Stomach (tissue), 8 donors: ENCODE measurements at regions not wholly inside any gene's neighbourhood (a gene's known extent, or its start where the extent isn't known, plus 50 kb on each side); places are given as distances from the start of the nearest gene placed in this dataset.

ENCODE experiments used
- DNase-seq, 2 donors: peaks; one replicate each; pipeline versions ENCODE4 v3.0.0 to v3.0.0-alpha.2; 2013 to 2019
- H3K27ac ChIP-seq, 5 donors: fragments of 200-600 bp in 4 of 5; sonication (generic) in 4 of 5; one replicate each; pipeline ENCODE4 v1.5.1; 2013 to 2019; ENCODE audit warnings: mild to moderate bottlenecking in 1 of 5, moderate library complexity in 1 of 5
- H3K27me3 ChIP-seq, 3 donors: fragments of 200-600 bp; sonication (generic); one replicate each; pipeline ENCODE4 v1.5.1; 2017 to 2019; ENCODE audit warnings: mixed run types in 1 of 3
- H3K36me3 ChIP-seq, 4 donors: fragments of 200-600 bp; sonication (generic); 1 replicate in 3 of 4; 2 replicates in 1 of 4; pipeline ENCODE4 v1.5.1; 2016 to 2019
- H3K4me1 ChIP-seq, 4 donors: fragments of 200-600 bp; sonication (generic); one replicate each; pipeline ENCODE4 v1.5.1; 2016 to 2019
- H3K4me3 ChIP-seq, 4 donors: fragments of 200-600 bp; sonication (generic) in 3 of 4; one replicate each; pipeline ENCODE4 v1.5.1; 2016 to 2019; ENCODE audit warnings: mild to moderate bottlenecking in 1 of 4
- H3K9me3 ChIP-seq, 4 donors: fragments of 200-600 bp; sonication (generic); one replicate each; pipeline ENCODE4 v1.5.1; 2016 to 2019
- CTCF ChIP-seq, 7 experiments: fragments of 450-650 bp in 4 of 7; fragments of 200-600 bp in 3 of 7; sonication (generic) in 3 of 7; IDR thresholded peaks; one replicate each; pipeline ENCODE4 v1.5.1; 2016 to 2019; ENCODE audit warnings: antibody characterized with exemption in 7 of 7, control low read depth in 2 of 7, mild to moderate bottlenecking in 1 of 7
- EP300 ChIP-seq: sonication (generic); formaldehyde crosslinking; IDR thresholded peaks from one replicate; pipeline ENCODE4 v1.6.1; 2017; ENCODE audit warnings: antibody characterized with exemption
- POLR2A ChIP-seq, 4 donors: fragments of 450-650 bp; IDR thresholded peaks; one replicate each; pipeline ENCODE4 v1.6.1; 2016; ENCODE audit warnings: antibody characterized with exemption in 4 of 4, control low read depth in 2 of 4, mild to moderate bottlenecking in 1 of 4, moderate library complexity in 1 of 4
- POLR2AphosphoS5 ChIP-seq, 3 donors: sonication (generic); formaldehyde crosslinking; IDR thresholded peaks; one replicate each; pipeline ENCODE4 v1.6.1; 2016; ENCODE audit warnings: antibody characterized with exemption in 3 of 3
- WGBS, 5 donors: extraction: QIAGEN DNeasy Blood & Tissue Kit in 3 of 5; methylation state at CpG; one replicate each; pipeline versions ENCODE4 v1.1.5 to v1.1.7; 2013 to 2018; 5-methylcytosine and 5-hydroxymethylcytosine counted together
- intact Hi-C: fragments of 100-400 bp; cut with DNase I; formaldehyde crosslinking; loops from one replicate; pipeline ENCODE4 v1.15.1; 2023; ENCODE audit warnings: low total_unique reads
- donor health status: healthy with polysubstance abuse.
- donor health status: Bipolar disorder and iron deficiency.
- donor health status: healthy.

- peaks cover 0 to 35% (median 0%) of the 10 kb centered on the region in 3 donors for H3K27me3 ChIP-seq
- H3K27ac ChIP-seq: no peak overlapping the region
- H3K4me3 ChIP-seq: no peak overlapping the region
- no peaks in the 10 kb centered on the region for H3K9me3 ChIP-seq
- DNase-seq: no peak
- intact Hi-C loops: loop anchor here (10.0 kb wide), 1 partner anchor 629 kb away; no protein-coding TSS in a partner anchor
- 79 to 88% (median 84%) methylated on average over 11 of the region's 11 CpGs for WGBS, 5 donors
- TF ChIP-seq EP300: no peak
- no peak for TF ChIP-seq POLR2A (IDR thresholded peaks at IDR 0.05)
- no peak for TF ChIP-seq POLR2AphosphoS5 (IDR thresholded peaks at IDR 0.05)
- TF ChIP-seq CTCF (IDR thresholded peaks at IDR 0.05): no peak
- H3K4me1 ChIP-seq: peaks cover 0 to 5% (median 2%) of the 10 kb centered on the region in 4 donors
- H3K36me3 ChIP-seq: no peaks in the 10 kb centered on the region
Observed at GRCh38 chr15:98445315-98445714, 203.0 kb upstream of the IGF1R start.

GRCh38 chr15:98446083-98446482, 202.3 kb upstream of the IGF1R start:
- Histone ChIP-seq H3K9me3 (no peaks in the 10 kb centered on the region), H3K4me3 (no peak overlapping the region), H3K27ac (no peak overlapping the region), H3K36me3 (no peaks in the 10 kb centered on the region), H3K4me1 (peaks cover 0 to 5% (median 2%) of the 10 kb centered on the region in 4 donors), H3K27me3 (peaks cover 0 to 37% (median 0%) of the 10 kb centered on the region in 3 donors)
- DNase-seq: no peak
- TF ChIP-seq POLR2A (IDR thresholded peaks at IDR 0.05) (no peak), POLR2AphosphoS5 (IDR thresholded peaks at IDR 0.05) (no peak), EP300 (no peak), CTCF (IDR thresholded peaks at IDR 0.05) (no peak)
- 81 to 87% (median 85%) methylated on average over 8 of the region's 8 CpGs for WGBS, 5 donors
- intact Hi-C loops: loop anchor here (10.0 kb wide), 1 partner anchor 629 kb away; no protein-coding TSS in a partner anchor

- Histone ChIP-seq H3K27ac (no peak overlapping the region), H3K27me3 (peaks cover 0 to 37% (median 0%) of the 10 kb centered on the region in 3 donors), H3K4me1 (peaks cover 0 to 5% (median 2%) of the 10 kb centered on the region in 4 donors), H3K4me3 (no peak overlapping the region), H3K9me3 (no peaks in the 10 kb centered on the region), H3K36me3 (no peaks in the 10 kb centered on the region)
- TF ChIP-seq CTCF (IDR thresholded peaks at IDR 0.05) (no peak), EP300 (no peak), POLR2AphosphoS5 (IDR thresholded peaks at IDR 0.05) (no peak), POLR2A (IDR thresholded peaks at IDR 0.05) (no peak)
- intact Hi-C loops: loop anchor here (10.0 kb wide), 1 partner anchor 628 kb away; no protein-coding TSS in a partner anchor
- 73 to 81% (median 76%) methylated on average over 8 of the region's 8 CpGs for WGBS, 5 donors
- DNase-seq: no peak
Observed at GRCh38 chr15:98447069-98447468, 201.3 kb upstream of the IGF1R start.

GRCh38 chr15:98451236-98451635, 197.1 kb upstream of the IGF1R start:
- H3K27me3 ChIP-seq: peaks cover 0 to 9% (median 0%) of the 10 kb centered on the region in 3 donors
- intact Hi-C loops: no loop called here
- no peaks in the 10 kb centered on the region for H3K9me3 ChIP-seq
- no peaks in the 10 kb centered on the region for H3K36me3 ChIP-seq
- no peak for DNase-seq
- H3K4me3 ChIP-seq: no peak overlapping the region
- H3K27ac ChIP-seq: no peak overlapping the region
- TF ChIP-seq EP300 (no peak), CTCF (IDR thresholded peaks at IDR 0.05) (no peak), POLR2AphosphoS5 (IDR thresholded peaks at IDR 0.05) (no peak), POLR2A (IDR thresholded peaks at IDR 0.05) (no peak)
- no peaks in the 10 kb centered on the region for H3K4me1 ChIP-seq
- WGBS, 5 donors: 66 to 75% (median 73%) methylated on average over 11 of the region's 11 CpGs
